ENCODE measurements at regions not wholly inside any gene's neighbourhood (a gene's known extent, or its start where the extent isn't known, plus 50 kb on each side); places are given as distances from the start of the nearest gene placed in this dataset.
"Not testable (repeated sequence)": the region's sequence is repeated elsewhere in the genome, so short reads cannot be mapped to it uniquely, and the experiment has no call there.

- in situ Hi-C loops (cut with MboI; ENCODE audit: low sequenced_read_pairs in 4 of 4), result no loop called here
- Histone ChIP-seq H3K9me3 (no peaks in the 10 kb centered on the region), H3K27ac (no peak overlapping the region), H3K4me1 (no peaks in the 10 kb centered on the region), H3K27me3 (no peaks in the 10 kb centered on the region), H3K4me3 (no peak overlapping the region), H3K36me3 (no peaks in the 10 kb centered on the region)
- intact Hi-C loops (cut with DNase I; ENCODE audit: low total_unique reads), result no loop called here
- no peak for DNase-seq
- TF ChIP-seq POLR2A (IDR thresholded peaks at IDR 0.05) (no peak), CTCF (IDR thresholded peaks at IDR 0.05 in 4 of 5, conservative IDR thresholded peaks at IDR 0.05 in 1 of 5) (no peak)
- ATAC-seq, result no peak
Measured at GRCh38 chr10:42990721-42991441, 86.0 kb upstream of the RET start.

- in situ Hi-C loops (cut with MboI; ENCODE audit: low sequenced_read_pairs in 4 of 4) (no loop called here), intact Hi-C loops (cut with DNase I; ENCODE audit: low total_unique reads) (no loop called here)
- no peak for DNase-seq
- Histone ChIP-seq H3K4me3 (no peak overlapping the region), H3K27me3 (no peaks in the 10 kb centered on the region), H3K4me1 (no peaks in the 10 kb centered on the region), H3K36me3 (no peaks in the 10 kb centered on the region), H3K27ac (no peak overlapping the region), H3K9me3 (no peaks in the 10 kb centered on the region)
- no peak for ATAC-seq
- TF ChIP-seq POLR2A (IDR thresholded peaks at IDR 0.05), result no peak
- no peak for TF ChIP-seq CTCF (IDR thresholded peaks at IDR 0.05 in 4 of 5, conservative IDR thresholded peaks at IDR 0.05 in 1 of 5)
Measured at GRCh38 chr10:42991442-42992098, 85.3 kb upstream of the RET start.

- Histone ChIP-seq H3K4me1 (no peaks in the 10 kb centered on the region), H3K27me3 (no peaks in the 10 kb centered on the region), H3K36me3 (no peaks in the 10 kb centered on the region), H3K27ac (no peak overlapping the region), H3K9me3 (no peaks in the 10 kb centered on the region), H3K4me3 (no peak overlapping the region)
- TF ChIP-seq POLR2A (IDR thresholded peaks at IDR 0.05) (no peak), CTCF (IDR thresholded peaks at IDR 0.05 in 4 of 5, conservative IDR thresholded peaks at IDR 0.05 in 1 of 5) (no peak)
- DNase-seq (no peak), ATAC-seq (no peak)
- intact Hi-C loops (cut with DNase I; ENCODE audit: low total_unique reads) (no loop called here), in situ Hi-C loops (cut with MboI; ENCODE audit: low sequenced_read_pairs in 4 of 4) (no loop called here)
Measured at GRCh38 chr10:42992156-42992956, 84.5 kb upstream of the RET start.

- Histone ChIP-seq H3K36me3 (no peaks in the 10 kb centered on the region), H3K4me1 (no peaks in the 10 kb centered on the region), H3K4me3 (no peak overlapping the region), H3K27ac (no peak overlapping the region), H3K9me3 (no peaks in the 10 kb centered on the region), H3K27me3 (no peaks in the 10 kb centered on the region)
- DNase-seq (no peak), ATAC-seq (no peak)
- TF ChIP-seq CTCF (IDR thresholded peaks at IDR 0.05 in 4 of 5, conservative IDR thresholded peaks at IDR 0.05 in 1 of 5) (no peak), POLR2A (IDR thresholded peaks at IDR 0.05) (no peak)
- in situ Hi-C loops (cut with MboI; ENCODE audit: low sequenced_read_pairs in 4 of 4), result no loop called here
- intact Hi-C loops (cut with DNase I; ENCODE audit: low total_unique reads), result no loop called here
Measured at GRCh38 chr10:42992957-42993390, 83.9 kb upstream of the RET start.

GRCh38 chr10:42994909-42995308, 82.0 kb upstream of the RET start:
- H3K4me1 ChIP-seq; H3K27ac ChIP-seq; DNase-seq; in situ Hi-C loops (cut with MboI; ENCODE audit: low sequenced_read_pairs in 4 of 4); H3K9me3 ChIP-seq; H3K4me3 ChIP-seq; ATAC-seq; intact Hi-C loops (cut with DNase I; ENCODE audit: low total_unique reads); H3K27me3 ChIP-seq; H3K36me3 ChIP-seq: not testable (repeated sequence)
